A549 (cell line): ENCODE measurements at regions not wholly inside any gene's neighbourhood (a gene's known extent, or its start where the extent isn't known, plus 50 kb on each side); places are given as distances from the start of the nearest gene placed in this dataset.

Experiments
- CHD4 ChIP-seq: fragments of 200-600 bp; sonication (generic); IDR thresholded peaks from 2 replicates; pipeline ENCODE4 v1.6.1; 2016; ENCODE audit warnings: antibody characterized with exemption, mild to moderate bottlenecking, borderline replicate concordance
- CTCF ChIP-seq: fragments of >200 bp; sonication (Bioruptor Twin); formaldehyde crosslinking; IDR thresholded peaks from 3 replicates; pipeline ENCODE4 v1.5.1; 2016
- EP300 ChIP-seq, 2 experiments: fragments of >200 bp; sonication (Bioruptor Twin); formaldehyde crosslinking; IDR thresholded peaks; 2 replicates in 1 of 2; 3 replicates in 1 of 2; pipeline ENCODE4 v1.6.1; 2016 to 2017
- ESRRA ChIP-seq: fragments of 150-350 bp; IDR thresholded peaks from 2 replicates; pipeline ENCODE4 v1.6.1; 2014; ENCODE audit warnings: mild to moderate bottlenecking, low read length, borderline replicate concordance
- MAZ ChIP-seq: fragments of 150-350 bp; IDR thresholded peaks from 2 replicates; pipeline ENCODE4 v1.6.1; 2014; ENCODE audit warnings: antibody characterized with exemption, low read depth, low read length, borderline replicate concordance
- NFE2L2 ChIP-seq: fragments of 150-350 bp; conservative IDR thresholded peaks from 2 replicates; pipeline ENCODE4 v1.6.1; 2014; ENCODE audit warnings: low read length
- PHF8 ChIP-seq: fragments of 200-600 bp; sonication (generic); IDR thresholded peaks from 2 replicates; pipeline ENCODE4 v1.6.1; 2016; ENCODE audit warnings: low read depth, mild to moderate bottlenecking, antibody characterized with exemption, moderate library complexity, borderline replicate concordance
- POLR2A ChIP-seq: IDR thresholded peaks from 2 replicates; pipeline ENCODE4 v1.6.1; 2012; ENCODE audit warnings: mild to moderate bottlenecking, low read length
- RCOR1 ChIP-seq: fragments of 150-350 bp; IDR thresholded peaks from 2 replicates; pipeline ENCODE4 v1.6.1; 2014; ENCODE audit warnings: antibody characterized with exemption, low read length, low read depth
- RFX5 ChIP-seq: fragments of 450-650 bp; IDR thresholded peaks from 2 replicates; pipeline ENCODE4 v1.7.1; 2014; ENCODE audit warnings: antibody characterized with exemption, mild to moderate bottlenecking, moderate library complexity
- USF2 ChIP-seq: fragments of 450-650 bp; IDR thresholded peaks from 2 replicates; pipeline ENCODE4 v1.6.1; 2014; ENCODE audit warnings: antibody characterized with exemption
- ZFP36 ChIP-seq: fragments of 450-650 bp; IDR thresholded peaks from 2 replicates; pipeline ENCODE4 v1.6.1; 2014; ENCODE audit warnings: borderline replicate concordance; ENCODE audit not compliant: partially characterized antibody

GRCh38 chr3:30354513-30354912 is 251.9 kb upstream of the TGFBR2 start:
- no peak for TF ChIP-seq MAZ
- no peak for TF ChIP-seq CTCF
- no peak for TF ChIP-seq EP300 (IDR thresholded peaks at IDR 0.05)
- TF ChIP-seq PHF8, result no peak
- TF ChIP-seq POLR2A, result no peak
- no peak for TF ChIP-seq RCOR1
- no peak for TF ChIP-seq CHD4
- no peak for TF ChIP-seq USF2
- no peak for TF ChIP-seq ZFP36
- no peak for TF ChIP-seq NFE2L2
- TF ChIP-seq RFX5, result no peak
- no peak for TF ChIP-seq ESRRA
